HCT116 (cell line): ENCODE measurements at regions not wholly inside any gene's neighbourhood (a gene's known extent, or its start where the extent isn't known, plus 50 kb on each side); places are given as distances from the start of the nearest gene placed in this dataset.
A peak's percentile ranks its signal among the peaks of the same experiment; 100 is the strongest.

ENCODE experiments used
- ATAC-seq: fragments of 200-7000 bp; cut with Tn5 transposase; 2 replicates; pipeline ENCODE4 v1.9.1; 2020; ENCODE audit warnings: mild to moderate bottlenecking, moderate library complexity
- BruUV-seq: library from RNA; stranded (reverse); fragments of 400-500 nt; replicated peaks from 2 replicates; lab custom pipeline; 2021; lab: Mats Ljungman, UMichigan
- CTCF ChIA-PET: fragments of 300-600 bp; sonication (Branson Sonifier 250); formaldehyde crosslinking; loops from one replicate; lab custom pipeline; 2021; ENCODE audit warnings: antibody characterized with exemption; lab: Charles Lee
- POLR2A ChIA-PET: fragments of 300-600, 350-600 bp; sonication (Branson Sonifier 250); formaldehyde crosslinking; loops from one replicate; lab custom pipeline; 2021; ENCODE audit warnings: antibody characterized with exemption; lab: Charles Lee
- RAD21 ChIA-PET, 2 experiments: fragments of 300-600 bp; sonication (Branson Sonifier 250); formaldehyde crosslinking; loops; one replicate each; lab custom pipeline; 2023; ENCODE audit warnings: low total read pairs in 2 of 2; ENCODE audit not compliant: uncharacterized antibody in 2 of 2, unreplicated experiment in 2 of 2, low non-redundant PET in 1 of 2; lab: Charles Lee
- DNase-seq: peaks from one replicate; pipeline ENCODE4 v3.0.0-alpha.2; 2010; ENCODE audit warnings: low read depth, low spot score
- H2AFZ ChIP-seq: fragments of 200-600 bp; shearing (Covaris generic), sonication (generic); 2 replicates; pipeline ENCODE4 v1.6.1; 2017; ENCODE audit warnings: low read depth, mixed run types, mixed read lengths, antibody characterized with exemption, low read length; ENCODE audit not compliant: poor library complexity, severe bottlenecking
- H3K27ac ChIP-seq: 2 replicates; pipeline ENCODE4 v1.5.1; 2012; ENCODE audit warnings: low read depth, low read length
- H3K27me3 ChIP-seq: fragments of 200-600 bp; sonication (generic); 2 replicates; pipeline ENCODE4 v1.6.1; 2016; ENCODE audit warnings: mixed run types, low read length, mixed read lengths; ENCODE audit not compliant: insufficient read depth
- H3K36me3 ChIP-seq, 2 experiments: fragments of 200-500 bp in 1 of 2; fragments of 200-600 bp in 1 of 2; sonication (Bioruptor generic) in 1 of 2; sonication (generic) in 1 of 2; 2 replicates each; pipeline versions ENCODE4 v1.5.1 to v1.6.1; 2014 to 2016; ENCODE audit warnings: low read length in 2 of 2, inconsistent platforms in 1 of 2, mixed read lengths in 1 of 2, mixed run types in 1 of 2; ENCODE audit not compliant: insufficient read depth in 2 of 2, control insufficient read depth in 1 of 2
- H3K4me1 ChIP-seq, 2 experiments: fragments of 200-600 bp in 1 of 2; sonication (generic) in 1 of 2; 2 replicates each; pipeline versions ENCODE4 v1.5.1 to v1.6.1; 2012 to 2017; ENCODE audit warnings: low read length in 2 of 2, inconsistent platforms in 1 of 2, mild to moderate bottlenecking in 1 of 2, mixed read lengths in 1 of 2, mixed run types in 1 of 2, moderate library complexity in 1 of 2; ENCODE audit not compliant: insufficient read depth in 2 of 2, control insufficient read depth in 1 of 2
- H3K4me2 ChIP-seq: fragments of 200-600 bp; sonication (generic); 2 replicates; pipeline ENCODE4 v1.6.1; 2017; ENCODE audit warnings: mixed run types, low read length, mixed read lengths
- H3K4me3 ChIP-seq, 2 experiments: fragments of 200-600 bp in 1 of 2; sonication (generic) in 1 of 2; replicated peaks in 1 of 2; 2 replicates each; pipeline ENCODE4 v1.5.1; 2011 to 2016; ENCODE audit warnings: low read length in 2 of 2, control low read depth in 1 of 2, low read depth in 1 of 2, mild to moderate bottlenecking in 1 of 2, mixed read lengths in 1 of 2, mixed run types in 1 of 2
- H3K79me2 ChIP-seq: fragments of 200-600 bp; sonication (generic); 2 replicates; pipeline ENCODE4 v1.6.1; 2017; ENCODE audit warnings: mild to moderate bottlenecking, mixed run types, low read length, moderate library complexity, mixed read lengths; ENCODE audit not compliant: insufficient read depth
- H3K9ac ChIP-seq: fragments of 200-600 bp; sonication (generic); 2 replicates; pipeline ENCODE4 v1.6.1; 2016; ENCODE audit warnings: low read length, mixed read lengths
- H3K9me2 ChIP-seq: fragments of 200-600 bp; sonication (generic), shearing (Covaris generic); 2 replicates; pipeline ENCODE4 v1.6.1; 2017; ENCODE audit warnings: mixed run types, mild to moderate bottlenecking, moderate library complexity; ENCODE audit not compliant: insufficient read depth
- H3K9me3 ChIP-seq, 2 experiments: fragments of 200-500 bp in 1 of 2; fragments of 200-600 bp in 1 of 2; sonication (Bioruptor generic) in 1 of 2; sonication (generic) in 1 of 2; 2 replicates each; pipeline ENCODE4 v1.6.1; 2014 to 2017; ENCODE audit warnings: low read length in 2 of 2, mixed read lengths in 2 of 2, inconsistent platforms in 1 of 2, low read depth in 1 of 2, mild to moderate bottlenecking in 1 of 2, mixed run types in 1 of 2, moderate library complexity in 1 of 2; ENCODE audit not compliant: control insufficient read depth in 1 of 2, insufficient read depth in 1 of 2
- H4K20me1 ChIP-seq: fragments of 200-600 bp; sonication (generic), shearing (Covaris generic); 2 replicates; pipeline ENCODE4 v1.6.1; 2017; ENCODE audit warnings: mixed run types, mild to moderate bottlenecking, moderate library complexity; ENCODE audit not compliant: insufficient read depth
- CBX3 ChIP-seq: IDR thresholded peaks from 2 replicates; pipeline ENCODE4 v1.6.1; 2012; ENCODE audit warnings: low read depth
- CEBPB ChIP-seq: IDR thresholded peaks from 2 replicates; pipeline ENCODE4 v1.6.1; 2012; ENCODE audit warnings: low read depth
- EGR1 ChIP-seq: IDR thresholded peaks from 2 replicates; pipeline ENCODE4 v1.6.1; 2012; ENCODE audit warnings: low read depth
- ELF1 ChIP-seq: IDR thresholded peaks from 2 replicates; pipeline ENCODE4 v1.6.1; 2012; ENCODE audit warnings: low read depth, borderline replicate concordance
- EZH2phosphoT487 ChIP-seq: fragments of 200-600 bp; IDR thresholded peaks from 2 replicates; pipeline ENCODE4 v1.6.1; 2018; ENCODE audit warnings: antibody characterized with exemption, borderline replicate concordance
- FOSL1 ChIP-seq: IDR thresholded peaks from 2 replicates; pipeline ENCODE4 v1.6.1; 2012; ENCODE audit warnings: low read depth
- JUND ChIP-seq: IDR thresholded peaks from 2 replicates; pipeline ENCODE4 v1.6.1; 2012
- POLR2A ChIP-seq: IDR thresholded peaks from 2 replicates; pipeline ENCODE4 v1.7.0; 2011; ENCODE audit warnings: borderline replicate concordance; ENCODE audit not compliant: insufficient read depth, insufficient read length; ENCODE audit errors: extremely low read depth
- POLR2AphosphoS5 ChIP-seq: IDR thresholded peaks from 2 replicates; pipeline ENCODE4 v1.6.1; 2011; ENCODE audit warnings: mild to moderate bottlenecking, low read depth, low read length, moderate library complexity
- RAD21 ChIP-seq: IDR thresholded peaks from 2 replicates; pipeline ENCODE4 v1.6.1; 2012; ENCODE audit warnings: low read depth, mild to moderate bottlenecking
- SIN3A ChIP-seq: IDR thresholded peaks from 2 replicates; pipeline ENCODE4 v1.6.1; 2012; ENCODE audit warnings: low read depth
- SP1 ChIP-seq: IDR thresholded peaks from 2 replicates; pipeline ENCODE4 v1.6.1; 2012; ENCODE audit warnings: low read depth
- YY1 ChIP-seq: IDR thresholded peaks from 2 replicates; pipeline ENCODE4 v1.6.1; 2011; ENCODE audit warnings: low read length, low read depth, moderate library complexity, mild to moderate bottlenecking; ENCODE audit not compliant: insufficient replicate concordance; ENCODE audit errors: extremely low read depth
- ZFX ChIP-seq: fragments of 450-650 bp; IDR thresholded peaks from 2 replicates; pipeline ENCODE4 v1.6.1; 2017
- intact Hi-C: fragments of 100-400 bp; cut with micrococcal nuclease; formaldehyde crosslinking; loops from 2 replicates; pipeline ENCODE4 v1.10.0; 2022
- TF ChIP-seq, protein P1 (sequence below), 3 experiments: fragments of 200-600 bp in 1 of 3; sonication (generic) in 1 of 3; IDR thresholded peaks in 2 of 3; conservative IDR thresholded peaks in 1 of 3; 2 replicates each; pipeline ENCODE4 v1.5.1; 2012 to 2017; ENCODE audit warnings: low read depth in 2 of 3, low read length in 2 of 3, antibody characterized with exemption in 1 of 3, borderline replicate concordance in 1 of 3, control low read depth in 1 of 3, mild to moderate bottlenecking in 1 of 3, mixed read lengths in 1 of 3, mixed run types in 1 of 3, moderate library complexity in 1 of 3; ENCODE audit not compliant: insufficient read depth in 1 of 3
- TF ChIP-seq, protein P2 (sequence below): IDR thresholded peaks from 2 replicates; pipeline ENCODE4 v1.6.1; 2012
- TF ChIP-seq, protein P3 (sequence below): IDR thresholded peaks from 2 replicates; pipeline ENCODE4 v1.6.1; 2012
- TF ChIP-seq, protein P4 (sequence below): IDR thresholded peaks from 2 replicates; pipeline ENCODE4 v1.6.1; 2011; ENCODE audit warnings: mild to moderate bottlenecking, low read length, moderate library complexity; ENCODE audit not compliant: insufficient replicate concordance; ENCODE audit errors: extremely low read depth

DNA sequence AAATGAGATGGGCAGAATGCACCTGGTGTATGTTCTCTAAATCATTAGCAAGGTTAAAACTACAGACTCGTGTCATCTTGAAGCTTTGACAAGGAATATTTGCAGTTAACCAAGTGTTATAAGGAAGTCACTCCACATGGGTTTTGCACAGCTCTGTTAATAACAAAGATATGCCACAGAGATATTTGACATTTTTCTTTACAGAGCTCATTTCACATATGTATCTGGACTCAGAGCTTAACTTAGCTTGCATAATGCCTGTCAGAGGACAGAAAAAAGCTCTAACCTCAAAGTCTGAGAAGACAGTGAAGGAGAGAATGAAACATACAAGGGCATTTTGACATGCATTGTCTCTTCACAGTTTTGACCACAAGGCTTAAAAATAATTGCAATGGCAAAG, 105.5 kb downstream of the C11orf87 start:
- no peak for DNase-seq
- no peaks in the 10 kb centered on the region for H3K4me1 ChIP-seq
- TF ChIP-seq JUND (no peak), RAD21 (no peak)
- TF ChIP-seq, all 23 proteins: peak for 0
- Histone ChIP-seq H3K4me3 (no peak overlapping the region), H3K4me2 (no peak overlapping the region), H3K9me3 (no peaks in the 10 kb centered on the region), H3K27ac (no peak overlapping the region), H2AFZ (no peak overlapping the region), H3K9ac (no peak overlapping the region), H3K27me3 (no peaks in the 10 kb centered on the region), H4K20me1 (no peaks in the 10 kb centered on the region), H3K36me3 (no peaks in the 10 kb centered on the region), H3K9me2 (no peaks in the 10 kb centered on the region), H3K79me2 (no peaks in the 10 kb centered on the region)
- no peak for ATAC-seq
- BruUV-seq = no TSS peak
- RAD21 ChIA-PET = no interaction called here
- POLR2A ChIA-PET = no interaction called here
- CTCF ChIA-PET = no interaction called here
- intact Hi-C loops = no loop called here

DNA sequence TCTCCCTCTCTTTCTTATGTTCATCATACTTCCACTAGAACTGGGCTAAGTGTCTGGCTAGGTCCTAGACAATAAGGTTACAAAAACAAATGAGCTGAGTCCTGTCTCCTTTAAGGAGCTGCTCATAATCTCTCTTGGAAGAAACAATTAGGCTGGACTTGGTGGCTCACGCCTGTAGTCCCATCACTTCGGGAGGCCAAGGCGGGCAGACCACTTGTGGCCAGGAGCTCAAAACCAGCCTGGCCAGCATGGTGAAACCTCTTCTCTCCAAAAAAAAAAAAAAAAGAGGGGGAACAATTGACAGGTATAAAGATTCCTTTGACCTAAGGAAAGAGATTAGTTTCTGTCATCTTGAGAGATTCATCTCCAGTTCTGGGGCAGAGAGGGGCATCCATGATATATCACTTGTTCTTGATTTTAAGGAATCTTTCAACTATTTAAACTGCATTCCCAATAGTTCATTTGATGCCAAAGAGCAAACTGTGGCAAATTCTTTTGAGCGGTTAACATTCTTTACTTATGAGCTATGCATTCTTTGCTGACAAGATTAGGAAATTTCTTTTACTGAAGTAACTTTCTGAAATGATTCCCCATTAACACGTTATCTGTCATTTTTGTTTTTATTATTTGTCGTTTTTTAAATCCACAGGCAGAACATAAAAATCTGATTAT, 125.5 kb downstream of the C11orf87 start:
- ChIA-PET POLR2A (no interaction called here), CTCF (no interaction called here), RAD21 (no interaction called here)
- BruUV-seq = no TSS peak
- no peak overlapping the region for H3K9ac ChIP-seq
- no peaks in the 10 kb centered on the region for H4K20me1 ChIP-seq
- intact Hi-C loops = no loop called here
- no peaks in the 10 kb centered on the region for H3K9me2 ChIP-seq
- no peaks in the 10 kb centered on the region for H3K4me1 ChIP-seq
- H3K27me3 ChIP-seq = no peaks in the 10 kb centered on the region
- H3K79me2 ChIP-seq = no peaks in the 10 kb centered on the region
- no peak overlapping the region for H3K4me3 ChIP-seq
- H3K36me3 ChIP-seq = no peaks in the 10 kb centered on the region
- H3K4me2 ChIP-seq = no peak overlapping the region
- H3K9me3 ChIP-seq = no peaks in the 10 kb centered on the region
- no peak overlapping the region for H2AFZ ChIP-seq
- no peak overlapping the region for H3K27ac ChIP-seq
- DNase-seq = no peak
- ATAC-seq = peak; percentile 36; the same call in 1 of the 2 replicates
- TF ChIP-seq SP1 = no peak
- no peak for TF ChIP-seq EGR1
- no peak for TF ChIP-seq CEBPB
- TF ChIP-seq EZH2phosphoT487 = no peak
- TF ChIP-seq ELF1 = no peak
- no peak for TF ChIP-seq POLR2AphosphoS5
- TF ChIP-seq, protein P1, sequence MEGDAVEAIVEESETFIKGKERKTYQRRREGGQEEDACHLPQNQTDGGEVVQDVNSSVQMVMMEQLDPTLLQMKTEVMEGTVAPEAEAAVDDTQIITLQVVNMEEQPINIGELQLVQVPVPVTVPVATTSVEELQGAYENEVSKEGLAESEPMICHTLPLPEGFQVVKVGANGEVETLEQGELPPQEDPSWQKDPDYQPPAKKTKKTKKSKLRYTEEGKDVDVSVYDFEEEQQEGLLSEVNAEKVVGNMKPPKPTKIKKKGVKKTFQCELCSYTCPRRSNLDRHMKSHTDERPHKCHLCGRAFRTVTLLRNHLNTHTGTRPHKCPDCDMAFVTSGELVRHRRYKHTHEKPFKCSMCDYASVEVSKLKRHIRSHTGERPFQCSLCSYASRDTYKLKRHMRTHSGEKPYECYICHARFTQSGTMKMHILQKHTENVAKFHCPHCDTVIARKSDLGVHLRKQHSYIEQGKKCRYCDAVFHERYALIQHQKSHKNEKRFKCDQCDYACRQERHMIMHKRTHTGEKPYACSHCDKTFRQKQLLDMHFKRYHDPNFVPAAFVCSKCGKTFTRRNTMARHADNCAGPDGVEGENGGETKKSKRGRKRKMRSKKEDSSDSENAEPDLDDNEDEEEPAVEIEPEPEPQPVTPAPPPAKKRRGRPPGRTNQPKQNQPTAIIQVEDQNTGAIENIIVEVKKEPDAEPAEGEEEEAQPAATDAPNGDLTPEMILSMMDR (IDR thresholded peaks at IDR 0.05 in 2 of 3, conservative IDR thresholded peaks at IDR 0.05 in 1 of 3; ENCODE audit: borderline replicate concordance in 1 of 3, insufficient read depth in 1 of 3, low read depth in 2 of 3, low read length in 2 of 3) = no peak
- TF ChIP-seq RAD21 = no peak
- TF ChIP-seq, protein P2, sequence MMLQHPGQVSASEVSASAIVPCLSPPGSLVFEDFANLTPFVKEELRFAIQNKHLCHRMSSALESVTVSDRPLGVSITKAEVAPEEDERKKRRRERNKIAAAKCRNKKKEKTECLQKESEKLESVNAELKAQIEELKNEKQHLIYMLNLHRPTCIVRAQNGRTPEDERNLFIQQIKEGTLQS = no peak
- TF ChIP-seq ZFX = no peak
- TF ChIP-seq, protein P3, sequence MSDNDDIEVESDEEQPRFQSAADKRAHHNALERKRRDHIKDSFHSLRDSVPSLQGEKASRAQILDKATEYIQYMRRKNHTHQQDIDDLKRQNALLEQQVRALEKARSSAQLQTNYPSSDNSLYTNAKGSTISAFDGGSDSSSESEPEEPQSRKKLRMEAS = no peak
- TF ChIP-seq SIN3A = no peak
- no peak for TF ChIP-seq POLR2A
- TF ChIP-seq, protein P4, sequence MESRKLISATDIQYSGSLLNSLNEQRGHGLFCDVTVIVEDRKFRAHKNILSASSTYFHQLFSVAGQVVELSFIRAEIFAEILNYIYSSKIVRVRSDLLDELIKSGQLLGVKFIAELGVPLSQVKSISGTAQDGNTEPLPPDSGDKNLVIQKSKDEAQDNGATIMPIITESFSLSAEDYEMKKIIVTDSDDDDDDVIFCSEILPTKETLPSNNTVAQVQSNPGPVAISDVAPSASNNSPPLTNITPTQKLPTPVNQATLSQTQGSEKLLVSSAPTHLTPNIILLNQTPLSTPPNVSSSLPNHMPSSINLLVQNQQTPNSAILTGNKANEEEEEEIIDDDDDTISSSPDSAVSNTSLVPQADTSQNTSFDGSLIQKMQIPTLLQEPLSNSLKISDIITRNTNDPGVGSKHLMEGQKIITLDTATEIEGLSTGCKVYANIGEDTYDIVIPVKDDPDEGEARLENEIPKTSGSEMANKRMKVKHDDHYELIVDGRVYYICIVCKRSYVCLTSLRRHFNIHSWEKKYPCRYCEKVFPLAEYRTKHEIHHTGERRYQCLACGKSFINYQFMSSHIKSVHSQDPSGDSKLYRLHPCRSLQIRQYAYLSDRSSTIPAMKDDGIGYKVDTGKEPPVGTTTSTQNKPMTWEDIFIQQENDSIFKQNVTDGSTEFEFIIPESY = no peak
- no peak for TF ChIP-seq YY1
- no peak for TF ChIP-seq CBX3
- TF ChIP-seq FOSL1 = no peak
